Uterus (tissue), 3 donors: ENCODE measurements at regions not wholly inside any gene's neighbourhood (a gene's known extent, or its start where the extent isn't known, plus 50 kb on each side); places are given as distances from the start of the nearest gene placed in this dataset.

Source experiments
- DNase-seq, 2 donors: peaks; one replicate each; pipeline ENCODE4 v3.0.0-alpha.2; 2019 to 2020
- H3K27ac ChIP-seq, 2 donors: fragments of 200-600 bp; sonication (generic); 1 replicate in 1 of 2; 2 replicates in 1 of 2; pipeline ENCODE4 v1.5.1; 2016 to 2018
- H3K27me3 ChIP-seq, 2 donors: fragments of 200-600 bp; sonication (generic); one replicate each; pipeline ENCODE4 v1.5.1; 2018 to 2019; ENCODE audit warnings: control low read depth in 1 of 2
- H3K36me3 ChIP-seq, 2 donors: fragments of 200-600 bp; sonication (generic); one replicate each; pipeline ENCODE4 v1.5.1; 2019; ENCODE audit warnings: control low read depth in 1 of 2
- H3K4me1 ChIP-seq, 2 donors: fragments of 200-600 bp; sonication (generic); one replicate each; pipeline ENCODE4 v1.5.1; 2018 to 2019; ENCODE audit warnings: control low read depth in 1 of 2
- H3K4me3 ChIP-seq, 2 donors: fragments of 200-600 bp; sonication (generic); 1 replicate in 1 of 2; 2 replicates in 1 of 2; pipeline ENCODE4 v1.5.1; 2018 to 2019; ENCODE audit warnings: mild to moderate bottlenecking in 1 of 2
- H3K9me3 ChIP-seq, 2 donors: fragments of 200-600 bp; sonication (generic); one replicate each; pipeline ENCODE4 v1.5.1; 2019; ENCODE audit warnings: control low read depth in 1 of 2
- CTCF ChIP-seq, 4 experiments: fragments of 200-600 bp in 2 of 4; fragments of 450-650 bp in 2 of 4; sonication (generic) in 2 of 4; IDR thresholded peaks; one replicate each; pipeline ENCODE4 v1.5.1; 2016 to 2019; ENCODE audit warnings: antibody characterized with exemption in 4 of 4, mild to moderate bottlenecking in 2 of 4, moderate library complexity in 1 of 4
- POLR2A ChIP-seq, 2 donors: fragments of 450-650 bp; IDR thresholded peaks; one replicate each; pipeline ENCODE4 v1.6.1; 2016; ENCODE audit warnings: antibody characterized with exemption in 2 of 2, mild to moderate bottlenecking in 1 of 2, moderate library complexity in 1 of 2
- intact Hi-C: fragments of 100-400 bp; cut with DNase I; formaldehyde crosslinking; loops from one replicate; pipeline ENCODE4 v1.15.1; 2023; ENCODE audit warnings: low total_unique reads
- donor health status: DM: yes; HTN: yes; CAD: no.

- H3K4me3 ChIP-seq, result no peak overlapping the region
- intact Hi-C loops, result no loop called here
- no peak for TF ChIP-seq CTCF (IDR thresholded peaks at IDR 0.05)
- TF ChIP-seq POLR2A (IDR thresholded peaks at IDR 0.05), result no peak
- H3K36me3 ChIP-seq, result no peaks in the 10 kb centered on the region
- no peaks in the 10 kb centered on the region for H3K9me3 ChIP-seq
- no peak for DNase-seq
- H3K27me3 ChIP-seq, result no peaks in the 10 kb centered on the region
- no peaks in the 10 kb centered on the region for H3K4me1 ChIP-seq
- no peak overlapping the region for H3K27ac ChIP-seq
These were observed 248.4 kb downstream of the SH3BP4 start for GRCh38 chr2:235200216-235200615.

- TF ChIP-seq POLR2A (IDR thresholded peaks at IDR 0.05) (no peak), CTCF (IDR thresholded peaks at IDR 0.05) (no peak)
- Histone ChIP-seq H3K9me3 (no peaks in the 10 kb centered on the region), H3K27me3 (no peaks in the 10 kb centered on the region), H3K4me1 (no peaks in the 10 kb centered on the region), H3K4me3 (no peak overlapping the region), H3K36me3 (no peaks in the 10 kb centered on the region), H3K27ac (no peak overlapping the region)
- DNase-seq, result no peak
- intact Hi-C loops, result no loop called here
These were observed 249.9 kb downstream of the SH3BP4 start for GRCh38 chr2:235201756-235202155.

- Histone ChIP-seq H3K36me3 (no peaks in the 10 kb centered on the region), H3K9me3 (no peaks in the 10 kb centered on the region), H3K4me1 (no peaks in the 10 kb centered on the region), H3K27me3 (no peaks in the 10 kb centered on the region), H3K27ac (no peak overlapping the region), H3K4me3 (no peak overlapping the region)
- peak; percentile 22 to 55 for DNase-seq
- TF ChIP-seq CTCF (IDR thresholded peaks at IDR 0.05), result no peak
- no peak for TF ChIP-seq POLR2A (IDR thresholded peaks at IDR 0.05)
- intact Hi-C loops, result no loop called here
These were observed 253.1 kb downstream of the SH3BP4 start for GRCh38 chr2:235204948-235205347.

GRCh38 chr2:235206399-235206798, 254.6 kb downstream of the SH3BP4 start:
- no peak overlapping the region for H3K27ac ChIP-seq
- H3K27me3 ChIP-seq, result no peaks in the 10 kb centered on the region
- no peak for DNase-seq
- TF ChIP-seq POLR2A (IDR thresholded peaks at IDR 0.05) (no peak), CTCF (IDR thresholded peaks at IDR 0.05) (no peak)
- H3K4me1 ChIP-seq, result no peaks in the 10 kb centered on the region
- H3K9me3 ChIP-seq, result no peaks in the 10 kb centered on the region
- H3K4me3 ChIP-seq, result no peak overlapping the region
- H3K36me3 ChIP-seq, result no peaks in the 10 kb centered on the region
- intact Hi-C loops, result no loop called here

GRCh38 chr2:235206980-235207579, 255.3 kb downstream of the SH3BP4 start:
- no peaks in the 10 kb centered on the region for H3K4me1 ChIP-seq
- no peak overlapping the region for H3K27ac ChIP-seq
- H3K4me3 ChIP-seq, result no peak overlapping the region
- DNase-seq, result no peak
- H3K27me3 ChIP-seq, result no peaks in the 10 kb centered on the region
- intact Hi-C loops, result no loop called here
- no peak for TF ChIP-seq POLR2A (IDR thresholded peaks at IDR 0.05)
- TF ChIP-seq CTCF (IDR thresholded peaks at IDR 0.05), result no peak
- H3K9me3 ChIP-seq, result no peaks in the 10 kb centered on the region
- no peaks in the 10 kb centered on the region for H3K36me3 ChIP-seq
